Urinary bladder (tissue), 3 donors: ENCODE measurements at regions not wholly inside any gene's neighbourhood (a gene's known extent, or its start where the extent isn't known, plus 50 kb on each side); places are given as distances from the start of the nearest gene placed in this dataset.

Source experiments
- DNase-seq: peaks from one replicate; pipeline ENCODE4 v3.0.0-alpha.2; 2015; ENCODE audit errors: extremely low spot score
- H3K27ac ChIP-seq: one replicate; pipeline ENCODE4 v1.5.1; 2013; ENCODE audit warnings: low read depth, mild to moderate bottlenecking, moderate library complexity
- H3K36me3 ChIP-seq: one replicate; pipeline ENCODE4 v1.6.1; 2013; ENCODE audit warnings: mild to moderate bottlenecking, moderate library complexity; ENCODE audit not compliant: insufficient read depth
- H3K4me1 ChIP-seq: one replicate; pipeline ENCODE4 v1.6.1; 2013; ENCODE audit warnings: mild to moderate bottlenecking, moderate library complexity; ENCODE audit not compliant: insufficient read depth
- H3K4me3 ChIP-seq: one replicate; pipeline ENCODE4 v1.5.1; 2013; ENCODE audit warnings: low read depth, low read length
- WGBS: extraction: QIAGEN DNeasy Blood & Tissue Kit; methylation state at CpG from one replicate; pipeline ENCODE4 v1.1.7; 2013; 5-methylcytosine and 5-hydroxymethylcytosine counted together
- donor health status: healthy with polysubstance abuse.
- donor health status: healthy.

DNA sequence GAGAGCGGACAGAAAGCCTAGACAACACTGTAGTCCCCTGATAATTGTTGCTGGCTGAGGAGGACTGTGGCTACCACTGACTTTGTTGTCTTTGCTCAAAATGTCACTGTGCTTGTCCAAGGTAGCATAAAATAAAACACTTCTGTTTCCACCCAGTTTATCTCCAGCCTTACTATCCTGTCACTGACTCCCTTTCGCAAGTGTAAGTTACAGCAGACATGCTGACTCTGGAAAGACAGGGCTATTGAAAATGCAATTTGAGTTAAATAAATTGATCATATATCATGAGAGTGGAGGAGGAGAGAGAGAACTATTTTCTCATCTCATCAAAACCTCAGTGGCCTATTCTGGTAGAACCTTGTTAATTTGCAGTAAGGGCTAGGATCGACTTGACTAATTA is 138.0 kb upstream of the KIRREL3 start:
- Histone ChIP-seq H3K36me3 (no peaks in the 10 kb centered on the region), H3K27ac (no peak overlapping the region), H3K4me1 (no peaks in the 10 kb centered on the region), H3K4me3 (no peak overlapping the region)
- WGBS: 85% methylated on average over 3 of the region's 3 CpGs
- DNase-seq: no peak

GRCh38 chr11:127137771-127138280 is 137.3 kb upstream of the KIRREL3 start:
- no peaks in the 10 kb centered on the region for H3K36me3 ChIP-seq
- no peaks in the 10 kb centered on the region for H3K4me1 ChIP-seq
- no peak overlapping the region for H3K27ac ChIP-seq
- no peak for DNase-seq
- WGBS: 87% methylated on average over 15 of the region's 15 CpGs
- no peak overlapping the region for H3K4me3 ChIP-seq

GRCh38 chr11:127136438-127136837 is 135.9 kb upstream of the KIRREL3 start:
- WGBS: 90% methylated on average over 6 of the region's 6 CpGs

DNA sequence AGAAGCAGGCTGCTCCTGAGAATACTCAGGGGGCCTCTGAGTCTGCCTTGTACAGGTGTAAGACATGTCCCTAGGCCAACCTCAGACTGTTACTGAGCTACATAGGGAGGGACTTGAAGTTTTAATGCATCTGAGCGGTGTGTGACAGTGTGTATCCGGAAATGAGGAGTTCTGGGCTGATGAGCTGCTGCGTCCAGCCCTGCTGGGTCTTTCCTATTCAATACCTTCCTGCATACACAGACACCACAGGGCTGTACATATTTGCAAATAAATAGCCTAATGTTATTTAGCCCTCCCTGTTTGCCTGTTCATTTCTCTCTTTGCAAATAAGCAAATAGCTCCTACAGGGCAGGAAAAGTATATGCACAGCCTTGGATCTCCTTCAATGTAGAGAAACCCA is 134.7 kb upstream of the KIRREL3 start:
- no peak overlapping the region for H3K4me3 ChIP-seq
- WGBS: 89% methylated on average over 3 of the region's 3 CpGs
- no peak overlapping the region for H3K27ac ChIP-seq
- H3K4me1 ChIP-seq: no peaks in the 10 kb centered on the region
- no peaks in the 10 kb centered on the region for H3K36me3 ChIP-seq
- no peak for DNase-seq

More at GRCh38 chr11:127136438-127136837, 135.9 kb upstream of the KIRREL3 start:
- no peak overlapping the region for H3K27ac ChIP-seq
- H3K4me1 ChIP-seq: no peaks in the 10 kb centered on the region
- H3K36me3 ChIP-seq: no peaks in the 10 kb centered on the region
- H3K4me3 ChIP-seq: no peak overlapping the region
- DNase-seq: no peak

GRCh38 chr11:127133061-127133460 is 132.5 kb upstream of the KIRREL3 start:
- no peak overlapping the region for H3K4me3 ChIP-seq
- H3K27ac ChIP-seq: no peak overlapping the region
- 49% methylated on average over 6 of the region's 6 CpGs for WGBS
- no peak for DNase-seq
- no peaks in the 10 kb centered on the region for H3K4me1 ChIP-seq
- no peaks in the 10 kb centered on the region for H3K36me3 ChIP-seq

GRCh38 chr11:127130321-127130720 is 129.8 kb upstream of the KIRREL3 start:
- H3K27ac ChIP-seq: no peak overlapping the region
- no peaks in the 10 kb centered on the region for H3K4me1 ChIP-seq
- DNase-seq: no peak
- no peak overlapping the region for H3K4me3 ChIP-seq
- H3K36me3 ChIP-seq: no peaks in the 10 kb centered on the region
- WGBS: 96% methylated on average over 1 of the region's 1 CpG

DNA sequence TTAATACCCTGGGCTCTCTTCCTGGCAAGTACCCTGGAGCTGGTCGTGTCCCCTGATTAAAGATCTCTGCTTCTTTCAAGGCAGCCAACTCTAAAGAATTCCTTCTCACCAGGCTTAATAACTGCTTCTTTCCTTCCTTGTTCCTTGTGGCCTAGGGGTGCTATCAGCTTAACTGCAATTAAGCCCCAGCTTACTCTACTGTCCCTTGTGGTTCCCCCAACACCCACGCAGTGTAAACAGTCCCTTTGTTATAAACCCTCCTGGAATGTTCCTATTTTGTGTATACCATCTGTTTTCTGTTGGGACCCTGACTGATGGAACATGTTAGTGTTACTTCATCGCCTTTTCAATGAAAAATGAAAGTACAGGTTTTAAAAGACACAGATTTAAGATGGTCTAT is 126.4 kb upstream of the KIRREL3 start:
- H3K4me1 ChIP-seq: no peaks in the 10 kb centered on the region
- no peak overlapping the region for H3K4me3 ChIP-seq
- no peak for DNase-seq
- no peaks in the 10 kb centered on the region for H3K36me3 ChIP-seq
- no peak overlapping the region for H3K27ac ChIP-seq
- WGBS: 40% methylated on average over 3 of the region's 3 CpGs

DNA sequence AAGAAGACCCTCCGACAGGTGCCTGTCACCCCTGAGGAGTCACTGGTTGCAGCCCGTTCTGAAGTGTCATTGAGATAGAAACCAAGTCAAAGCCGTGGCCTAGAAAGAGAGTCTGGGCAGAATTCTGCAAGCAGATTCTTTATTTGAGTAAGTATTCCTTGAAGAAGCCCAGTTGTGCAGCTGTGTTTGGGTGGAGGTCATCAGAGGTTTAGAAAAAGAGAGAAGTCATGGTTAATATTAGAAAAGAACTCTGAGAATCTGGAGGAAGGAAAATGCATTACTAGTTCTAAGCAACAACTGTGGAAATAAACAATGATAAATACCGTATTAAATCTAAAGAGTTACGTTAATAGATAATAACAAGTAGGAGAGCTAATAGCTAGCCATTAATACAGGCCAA is 118.8 kb upstream of the KIRREL3 start:
- Histone ChIP-seq H3K36me3 (no peaks in the 10 kb centered on the region), H3K4me1 (no peaks in the 10 kb centered on the region), H3K27ac (no peak overlapping the region), H3K4me3 (no peak overlapping the region)
- no peak for DNase-seq
- WGBS: 68% methylated on average over 5 of the region's 5 CpGs

DNA sequence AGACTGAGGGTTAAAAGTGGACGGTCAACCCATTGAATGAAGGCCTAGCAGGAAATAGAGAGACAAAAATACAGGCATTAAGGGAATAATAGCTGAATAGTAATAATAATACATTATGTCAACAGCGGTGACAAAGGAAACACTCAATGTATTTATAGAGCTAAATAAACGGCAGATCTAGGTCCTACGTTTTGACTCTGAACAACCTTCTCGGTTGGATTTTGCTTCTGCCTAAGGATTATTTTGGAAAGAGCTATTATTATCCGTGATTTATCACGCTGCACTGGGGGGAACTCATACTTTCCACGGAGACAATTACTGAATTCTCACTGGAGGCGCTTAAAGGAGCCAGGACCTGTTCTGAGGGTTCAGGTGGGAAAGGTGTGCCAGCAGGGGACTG is 118.2 kb upstream of the KIRREL3 start:
- no peak overlapping the region for H3K4me3 ChIP-seq
- no peaks in the 10 kb centered on the region for H3K4me1 ChIP-seq
- no peak for DNase-seq
- 74% methylated on average over 9 of the region's 9 CpGs for WGBS
- no peak overlapping the region for H3K27ac ChIP-seq
- H3K36me3 ChIP-seq: no peaks in the 10 kb centered on the region

GRCh38 chr11:127117231-127117739 is 116.7 kb upstream of the KIRREL3 start:
- H3K27ac ChIP-seq: no peak overlapping the region
- no peaks in the 10 kb centered on the region for H3K36me3 ChIP-seq
- no peak for DNase-seq
- no peak overlapping the region for H3K4me3 ChIP-seq
- WGBS: 83% methylated on average over 4 of the region's 4 CpGs
- H3K4me1 ChIP-seq: no peaks in the 10 kb centered on the region

- 96% methylated on average over 17 of the region's 17 CpGs for WGBS
- Histone ChIP-seq H3K27ac (no peak overlapping the region), H3K4me3 (no peak overlapping the region), H3K36me3 (no peaks in the 10 kb centered on the region), H3K4me1 (no peaks in the 10 kb centered on the region)
- no peak for DNase-seq
Measured at GRCh38 chr11:127115844-127116243, 115.3 kb upstream of the KIRREL3 start.

DNA sequence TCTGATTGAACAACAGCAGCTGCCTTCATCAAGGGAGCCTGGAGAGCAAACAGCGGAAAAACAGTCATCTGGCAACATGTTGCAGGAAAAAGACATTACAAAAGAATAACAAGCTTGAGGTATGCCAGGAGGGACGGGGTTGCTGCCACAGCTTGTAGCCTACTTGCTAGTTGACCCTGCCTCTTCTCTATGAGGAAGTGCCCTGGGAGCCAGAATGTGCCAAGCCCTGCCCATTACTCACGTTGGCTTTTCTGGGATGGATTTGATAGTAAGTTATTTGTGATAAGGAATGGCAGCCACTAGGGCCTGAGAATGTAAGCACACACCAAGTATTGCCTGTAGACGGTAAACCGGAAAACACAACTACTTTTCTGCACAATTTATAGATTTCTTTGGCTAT is 113.5 kb upstream of the KIRREL3 start:
- WGBS: 63% methylated on average over 5 of the region's 5 CpGs
- H3K4me3 ChIP-seq: no peak overlapping the region
- H3K27ac ChIP-seq: no peak overlapping the region
- DNase-seq: no peak
- H3K36me3 ChIP-seq: no peaks in the 10 kb centered on the region
- H3K4me1 ChIP-seq: no peaks in the 10 kb centered on the region

- no peak for DNase-seq
- Histone ChIP-seq H3K4me1 (no peaks in the 10 kb centered on the region), H3K36me3 (no peaks in the 10 kb centered on the region), H3K27ac (no peak overlapping the region), H3K4me3 (no peak overlapping the region)
- 30% methylated on average over 6 of the region's 6 CpGs for WGBS
Measured at GRCh38 chr11:127110542-127110941, 110.0 kb upstream of the KIRREL3 start.

DNA sequence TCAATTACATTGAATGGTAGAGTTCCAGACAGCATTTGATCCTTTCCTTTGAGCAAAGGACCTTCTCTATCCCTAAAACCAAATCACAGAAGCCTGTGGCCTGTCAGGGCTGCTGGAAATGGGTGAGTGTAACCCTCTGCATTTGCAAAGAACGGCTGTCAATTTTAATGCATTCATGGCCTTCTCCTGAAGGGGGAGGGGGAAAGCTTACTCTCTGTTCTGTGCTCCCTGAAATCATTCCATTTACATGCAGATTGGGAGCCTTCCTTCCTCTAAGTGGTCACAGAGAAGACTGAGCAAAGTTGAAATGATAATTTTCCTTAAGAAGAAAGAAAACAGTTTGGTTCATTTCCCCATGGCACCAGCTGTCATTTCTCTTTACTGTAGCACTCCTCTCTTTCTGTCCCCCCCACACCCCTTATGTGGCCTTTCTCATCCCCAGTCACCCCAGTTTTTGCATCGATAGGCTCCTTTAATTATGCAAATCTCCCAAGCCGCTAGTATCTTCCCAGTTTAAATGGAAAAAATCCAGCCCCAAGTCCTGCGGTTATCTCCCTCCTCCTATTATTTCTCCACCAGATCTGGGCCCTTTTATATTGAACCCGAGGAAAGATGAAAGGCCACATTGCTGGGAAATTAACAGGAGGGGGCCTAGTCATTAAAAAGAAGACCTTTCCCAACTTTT is 109.4 kb upstream of the KIRREL3 start:
- Histone ChIP-seq H3K4me1 (no peaks in the 10 kb centered on the region), H3K27ac (no peak overlapping the region), H3K36me3 (no peaks in the 10 kb centered on the region), H3K4me3 (no peak overlapping the region)
- WGBS: 60% methylated on average over 5 of the region's 5 CpGs
- no peak for DNase-seq
